Sigmoid colon (tissue), 6 donors: ENCODE measurements at regions not wholly inside any gene's neighbourhood (a gene's known extent, or its start where the extent isn't known, plus 50 kb on each side); places are given as distances from the start of the nearest gene placed in this dataset.

Experiments used
- DNase-seq: peaks from one replicate; pipeline ENCODE4 v3.0.0-alpha.2; 2019
- H3K27ac ChIP-seq, 4 donors: fragments of 200-600 bp; sonication (generic); one replicate each; pipeline ENCODE4 v1.5.1; 2016 to 2019; ENCODE audit warnings: mild to moderate bottlenecking in 1 of 4
- H3K27me3 ChIP-seq, 3 donors: fragments of 200-600 bp; sonication (generic); one replicate each; pipeline ENCODE4 v1.5.1; 2019; ENCODE audit warnings: mild to moderate bottlenecking in 1 of 3
- H3K36me3 ChIP-seq, 4 donors: fragments of 200-600 bp; sonication (generic); one replicate each; pipeline ENCODE4 v1.5.1; 2016 to 2019
- H3K4me1 ChIP-seq, 4 donors: fragments of 200-600 bp; sonication (generic); one replicate each; pipeline ENCODE4 v1.5.1; 2017 to 2019
- H3K4me3 ChIP-seq, 4 donors: fragments of 200-600 bp; sonication (generic); one replicate each; pipeline ENCODE4 v1.5.1; 2017 to 2019; ENCODE audit warnings: mild to moderate bottlenecking in 2 of 4, moderate library complexity in 1 of 4
- H3K9me3 ChIP-seq, 4 donors: fragments of 200-600 bp in 3 of 4; sonication (generic) in 3 of 4; one replicate each; pipeline versions ENCODE4 v1.5.1 to v1.6.1; 2013 to 2019
- EP300 ChIP-seq, 4 donors: sonication (generic); formaldehyde crosslinking; IDR thresholded peaks; one replicate each; pipeline ENCODE4 v1.6.1; 2017; ENCODE audit warnings: antibody characterized with exemption in 4 of 4
- POLR2A ChIP-seq, 2 donors: fragments of 450-650 bp; IDR thresholded peaks; one replicate each; pipeline ENCODE4 v1.6.1; 2016; ENCODE audit warnings: antibody characterized with exemption in 2 of 2, mild to moderate bottlenecking in 2 of 2, moderate library complexity in 2 of 2
- POLR2AphosphoS5 ChIP-seq, 4 donors: sonication (generic); formaldehyde crosslinking; IDR thresholded peaks; one replicate each; pipeline ENCODE4 v1.6.1; 2017; ENCODE audit warnings: antibody characterized with exemption in 4 of 4
- WGBS, 2 donors: extraction: QIAGEN DNeasy Blood & Tissue Kit; methylation state at CpG; one replicate each; pipeline ENCODE4 v1.1.7; 2013; 5-methylcytosine and 5-hydroxymethylcytosine counted together
- intact Hi-C: fragments of 100-400 bp; cut with DNase I; formaldehyde crosslinking; loops from one replicate; pipeline ENCODE4 v1.15.1; 2023
- TF ChIP-seq, protein P1 (sequence below), 4 experiments: fragments of 450-650 bp in 3 of 4; fragments of 200-600 bp in 1 of 4; IDR thresholded peaks; one replicate each; pipeline ENCODE4 v1.5.1; 2016 to 2019; ENCODE audit warnings: antibody characterized with exemption in 4 of 4, mild to moderate bottlenecking in 3 of 4, moderate library complexity in 2 of 4
- donor health status: healthy with polysubstance abuse.
- donor health status: healthy.

DNA sequence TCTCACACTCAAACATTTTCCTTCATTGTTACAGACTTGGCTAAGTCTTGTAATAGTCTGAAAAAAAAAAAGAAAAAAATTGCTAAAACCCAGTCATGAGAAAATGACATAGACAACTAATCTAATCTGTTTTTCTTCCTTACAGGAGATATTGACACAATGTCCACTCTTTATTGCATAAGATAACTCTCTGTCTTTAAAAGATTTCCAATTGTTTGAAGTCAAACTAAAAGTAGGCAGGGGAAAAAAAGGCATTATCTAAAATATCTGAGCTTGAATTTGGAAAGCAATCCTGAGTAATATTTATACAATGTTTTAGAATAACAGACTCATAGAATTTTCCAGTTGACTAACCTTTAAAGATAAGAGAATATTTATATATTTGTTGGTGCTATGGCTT lies 233.0 kb upstream of the CEP162 start:
- DNase-seq = no peak
- Histone ChIP-seq H3K36me3 (no peaks in the 10 kb centered on the region), H3K27ac (no peak overlapping the region), H3K27me3 (no peaks in the 10 kb centered on the region), H3K4me3 (no peak overlapping the region), H3K4me1 (no peaks in the 10 kb centered on the region), H3K9me3 (no peaks in the 10 kb centered on the region)
- no peak for TF ChIP-seq POLR2AphosphoS5 (IDR thresholded peaks at IDR 0.05)
- no peak for TF ChIP-seq POLR2A (IDR thresholded peaks at IDR 0.05)
- no peak for TF ChIP-seq EP300 (IDR thresholded peaks at IDR 0.05)
- TF ChIP-seq, protein P1, sequence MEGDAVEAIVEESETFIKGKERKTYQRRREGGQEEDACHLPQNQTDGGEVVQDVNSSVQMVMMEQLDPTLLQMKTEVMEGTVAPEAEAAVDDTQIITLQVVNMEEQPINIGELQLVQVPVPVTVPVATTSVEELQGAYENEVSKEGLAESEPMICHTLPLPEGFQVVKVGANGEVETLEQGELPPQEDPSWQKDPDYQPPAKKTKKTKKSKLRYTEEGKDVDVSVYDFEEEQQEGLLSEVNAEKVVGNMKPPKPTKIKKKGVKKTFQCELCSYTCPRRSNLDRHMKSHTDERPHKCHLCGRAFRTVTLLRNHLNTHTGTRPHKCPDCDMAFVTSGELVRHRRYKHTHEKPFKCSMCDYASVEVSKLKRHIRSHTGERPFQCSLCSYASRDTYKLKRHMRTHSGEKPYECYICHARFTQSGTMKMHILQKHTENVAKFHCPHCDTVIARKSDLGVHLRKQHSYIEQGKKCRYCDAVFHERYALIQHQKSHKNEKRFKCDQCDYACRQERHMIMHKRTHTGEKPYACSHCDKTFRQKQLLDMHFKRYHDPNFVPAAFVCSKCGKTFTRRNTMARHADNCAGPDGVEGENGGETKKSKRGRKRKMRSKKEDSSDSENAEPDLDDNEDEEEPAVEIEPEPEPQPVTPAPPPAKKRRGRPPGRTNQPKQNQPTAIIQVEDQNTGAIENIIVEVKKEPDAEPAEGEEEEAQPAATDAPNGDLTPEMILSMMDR (IDR thresholded peaks at IDR 0.05) = no peak
- intact Hi-C loops = no loop called here

GRCh38 chr6:84459401-84459800 lies 232.0 kb upstream of the CEP162 start:
- TF ChIP-seq POLR2AphosphoS5 (IDR thresholded peaks at IDR 0.05) = no peak
- no peak for TF ChIP-seq EP300 (IDR thresholded peaks at IDR 0.05)
- TF ChIP-seq, protein P1 (IDR thresholded peaks at IDR 0.05) = no peak
- TF ChIP-seq POLR2A (IDR thresholded peaks at IDR 0.05) = no peak
- Histone ChIP-seq H3K27ac (no peak overlapping the region), H3K4me3 (no peak overlapping the region), H3K36me3 (no peaks in the 10 kb centered on the region), H3K9me3 (no peaks in the 10 kb centered on the region), H3K4me1 (no peaks in the 10 kb centered on the region), H3K27me3 (no peaks in the 10 kb centered on the region)
- intact Hi-C loops = no loop called here
- no peak for DNase-seq
- 49 to 73% methylated on average over 3 of the region's 3 CpGs for WGBS, 2 donors

DNA sequence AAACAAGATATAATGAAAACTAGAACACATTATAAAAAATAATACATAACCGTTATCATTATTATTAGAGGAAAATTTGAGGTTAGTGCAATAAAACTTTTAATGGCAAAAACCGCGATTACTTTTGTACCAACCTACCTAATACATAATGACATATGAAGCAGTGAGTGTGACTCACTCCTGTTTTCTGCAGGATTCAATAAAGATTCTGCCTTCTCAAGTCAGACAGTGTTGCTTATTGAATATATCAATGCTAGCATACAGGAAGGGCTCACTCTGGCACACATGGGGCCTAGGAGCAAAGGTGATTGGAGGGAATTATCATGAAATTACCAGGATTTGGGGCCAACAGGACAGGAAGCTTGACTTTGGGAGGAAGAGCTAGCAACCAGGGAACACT lies 230.8 kb upstream of the CEP162 start:
- WGBS, 2 donors = 93 to 94% methylated on average over 3 of the region's 3 CpGs
- TF ChIP-seq POLR2AphosphoS5 (IDR thresholded peaks at IDR 0.05) (no peak), EP300 (IDR thresholded peaks at IDR 0.05) (no peak), POLR2A (IDR thresholded peaks at IDR 0.05) (no peak)
- TF ChIP-seq, protein P1 (IDR thresholded peaks at IDR 0.05) = no peak
- H3K27ac ChIP-seq = no peak overlapping the region
- H3K4me3 ChIP-seq = no peak overlapping the region
- H3K27me3 ChIP-seq = no peaks in the 10 kb centered on the region
- H3K36me3 ChIP-seq = no peaks in the 10 kb centered on the region
- intact Hi-C loops = no loop called here
- H3K4me1 ChIP-seq = no peaks in the 10 kb centered on the region
- no peaks in the 10 kb centered on the region for H3K9me3 ChIP-seq
- no peak for DNase-seq

DNA sequence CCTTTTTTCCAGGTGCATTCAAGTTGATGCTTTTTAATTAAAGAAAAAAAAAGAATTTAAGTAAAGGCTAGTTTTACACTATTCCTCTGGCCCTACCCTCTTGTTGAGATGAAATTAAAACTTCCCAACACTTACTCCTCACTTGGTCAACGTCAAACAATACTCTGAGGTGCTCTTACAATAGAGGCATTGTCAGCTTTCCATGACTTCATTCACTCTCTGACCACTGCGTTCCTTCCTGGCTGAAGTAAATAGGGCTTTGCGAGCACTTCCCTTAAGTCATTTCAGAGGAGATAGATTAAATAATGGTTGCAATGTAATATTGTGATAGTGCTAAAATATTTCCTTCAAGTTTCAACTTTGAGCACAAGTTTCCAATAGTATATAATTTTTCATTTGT lies 229.8 kb upstream of the CEP162 start:
- TF ChIP-seq, protein P1 (IDR thresholded peaks at IDR 0.05) = no peak
- TF ChIP-seq EP300 (IDR thresholded peaks at IDR 0.05) (no peak), POLR2A (IDR thresholded peaks at IDR 0.05) (no peak), POLR2AphosphoS5 (IDR thresholded peaks at IDR 0.05) (no peak)
- no peak for DNase-seq
- Histone ChIP-seq H3K4me3 (no peak overlapping the region), H3K27me3 (no peaks in the 10 kb centered on the region), H3K4me1 (no peaks in the 10 kb centered on the region), H3K9me3 (no peaks in the 10 kb centered on the region), H3K27ac (no peak overlapping the region), H3K36me3 (no peaks in the 10 kb centered on the region)
- intact Hi-C loops = no loop called here
- WGBS, 2 donors = 13 to 31% methylated on average over 3 of the region's 3 CpGs

DNA sequence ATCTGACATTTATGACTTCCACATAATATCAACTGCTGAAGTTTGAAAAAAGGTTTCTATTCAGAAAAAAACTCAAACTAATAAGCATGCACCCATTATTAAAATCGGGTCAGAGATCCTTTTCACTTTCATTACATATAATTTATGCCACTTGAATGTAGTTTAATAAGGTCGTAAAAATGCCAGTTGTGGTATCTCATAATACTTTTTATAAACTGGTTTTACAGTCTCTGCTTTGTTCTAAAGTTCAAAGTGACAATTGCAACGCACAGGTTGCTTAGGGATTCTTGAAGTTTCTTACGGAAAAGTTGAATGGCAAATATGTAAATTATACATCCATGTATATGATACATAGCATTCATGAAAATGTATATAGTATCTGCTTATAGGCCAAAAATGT lies 229.4 kb upstream of the CEP162 start:
- no peak overlapping the region for H3K4me3 ChIP-seq
- TF ChIP-seq EP300 (IDR thresholded peaks at IDR 0.05) (no peak), POLR2A (IDR thresholded peaks at IDR 0.05) (no peak), POLR2AphosphoS5 (IDR thresholded peaks at IDR 0.05) (no peak)
- TF ChIP-seq, protein P1 (IDR thresholded peaks at IDR 0.05) = no peak
- 11 to 54% methylated on average over 4 of the region's 4 CpGs for WGBS, 2 donors

More for the DNA sequence above, 229.4 kb upstream of the CEP162 start:
- intact Hi-C loops = no loop called here
- no peaks in the 10 kb centered on the region for H3K4me1 ChIP-seq
- no peak for DNase-seq
- no peak overlapping the region for H3K27ac ChIP-seq
- no peaks in the 10 kb centered on the region for H3K9me3 ChIP-seq
- no peaks in the 10 kb centered on the region for H3K36me3 ChIP-seq
- no peaks in the 10 kb centered on the region for H3K27me3 ChIP-seq
